ENCODE measurements at regions not wholly inside any gene's neighbourhood (a gene's known extent, or its start where the extent isn't known, plus 50 kb on each side); places are given as distances from the start of the nearest gene placed in this dataset.
"Not testable (repeated sequence)": the region's sequence is repeated elsewhere in the genome, so short reads cannot be mapped to it uniquely, and the experiment has no call there.

GRCh38 chr12:124648710-124649384 is 81.4 kb upstream of the NCOR2 start:
- no peak for DNase-seq

GRCh38 chr12:124647316-124647715 is 79.9 kb upstream of the NCOR2 start:
- DNase-seq: no peak

GRCh38 chr12:124646385-124647230 is 79.2 kb upstream of the NCOR2 start:
- no peak for DNase-seq

- no peak for DNase-seq
These were observed 78.3 kb upstream of the NCOR2 start for GRCh38 chr12:124645530-124646244.

- not testable (repeated sequence) for DNase-seq
These were observed 76.4 kb upstream of the NCOR2 start for GRCh38 chr12:124643768-124644167.

- no peak for DNase-seq
These were observed 74.7 kb upstream of the NCOR2 start for GRCh38 chr12:124642105-124642504.

GRCh38 chr12:124641591-124641990 is 74.2 kb upstream of the NCOR2 start:
- DNase-seq: no peak

GRCh38 chr12:124640056-124640455 is 72.6 kb upstream of the NCOR2 start:
- no peak for DNase-seq

- DNase-seq: no peak
These were observed 71.9 kb upstream of the NCOR2 start for GRCh38 chr12:124639122-124639806.

GRCh38 chr12:124637581-124637981 is 70.2 kb upstream of the NCOR2 start:
- no peak for DNase-seq

- no peak for DNase-seq
These were observed 69.8 kb upstream of the NCOR2 start for GRCh38 chr12:124637163-124637562.

- DNase-seq: no peak
These were observed 68.9 kb upstream of the NCOR2 start for GRCh38 chr12:124636138-124636978.

GRCh38 chr12:124635316-124635715 is 67.9 kb upstream of the NCOR2 start:
- no peak for DNase-seq

GRCh38 chr12:124633365-124634362 is 66.3 kb upstream of the NCOR2 start:
- no peak for DNase-seq

GRCh38 chr12:124632519-124632984 is 65.1 kb upstream of the NCOR2 start:
- DNase-seq: no peak

GRCh38 chr12:124631681-124632256 is 64.4 kb upstream of the NCOR2 start:
- DNase-seq: no peak

- no peak for DNase-seq
These were observed 63.4 kb upstream of the NCOR2 start for GRCh38 chr12:124630791-124631313.

GRCh38 chr12:124629789-124630480 is 62.5 kb upstream of the NCOR2 start:
- no peak for DNase-seq

- no peak for DNase-seq
These were observed 61.7 kb upstream of the NCOR2 start for GRCh38 chr12:124629117-124629516.
